ENCODE measurements at regions not wholly inside any gene's neighbourhood (a gene's known extent, or its start where the extent isn't known, plus 50 kb on each side); places are given as distances from the start of the nearest gene placed in this dataset.

DNA sequence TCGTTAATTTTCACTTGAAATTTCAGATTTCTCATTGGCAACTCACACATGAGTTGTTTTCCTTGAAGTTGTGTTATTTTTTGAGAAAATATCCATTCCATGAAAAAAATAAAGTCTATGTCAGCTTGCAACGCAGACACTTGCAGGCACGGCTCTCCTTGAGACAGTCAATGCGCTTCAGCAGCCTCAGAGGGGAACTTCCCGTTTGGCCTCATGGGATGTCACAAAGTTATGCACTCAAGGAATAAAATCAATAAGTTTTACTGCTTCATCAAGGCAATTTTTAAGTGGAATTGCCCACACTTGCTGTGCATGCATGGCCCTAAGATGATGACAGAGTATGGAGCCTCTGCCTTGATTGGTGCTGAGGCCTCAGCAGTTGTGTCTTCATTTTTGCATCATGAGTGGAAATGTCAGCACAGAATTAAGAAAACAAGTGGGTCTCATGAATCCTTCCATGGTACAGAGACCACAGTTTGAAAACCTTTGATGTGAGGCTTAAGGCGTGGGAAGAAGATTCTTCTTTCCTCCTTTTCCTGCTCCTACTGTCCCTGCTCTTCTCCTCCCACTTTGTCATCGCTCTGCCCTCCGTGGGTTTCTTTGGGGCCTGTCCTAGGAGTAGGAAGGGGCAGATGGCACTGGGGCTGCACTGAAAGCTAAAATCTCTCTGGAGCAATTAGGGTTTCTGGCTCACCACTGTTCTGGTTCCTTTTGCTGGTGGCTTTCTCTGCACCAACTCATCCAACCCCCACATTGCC, 509.0 kb upstream of the B3GAT1 start:
- no peak for FAIRE-seq

DNA sequence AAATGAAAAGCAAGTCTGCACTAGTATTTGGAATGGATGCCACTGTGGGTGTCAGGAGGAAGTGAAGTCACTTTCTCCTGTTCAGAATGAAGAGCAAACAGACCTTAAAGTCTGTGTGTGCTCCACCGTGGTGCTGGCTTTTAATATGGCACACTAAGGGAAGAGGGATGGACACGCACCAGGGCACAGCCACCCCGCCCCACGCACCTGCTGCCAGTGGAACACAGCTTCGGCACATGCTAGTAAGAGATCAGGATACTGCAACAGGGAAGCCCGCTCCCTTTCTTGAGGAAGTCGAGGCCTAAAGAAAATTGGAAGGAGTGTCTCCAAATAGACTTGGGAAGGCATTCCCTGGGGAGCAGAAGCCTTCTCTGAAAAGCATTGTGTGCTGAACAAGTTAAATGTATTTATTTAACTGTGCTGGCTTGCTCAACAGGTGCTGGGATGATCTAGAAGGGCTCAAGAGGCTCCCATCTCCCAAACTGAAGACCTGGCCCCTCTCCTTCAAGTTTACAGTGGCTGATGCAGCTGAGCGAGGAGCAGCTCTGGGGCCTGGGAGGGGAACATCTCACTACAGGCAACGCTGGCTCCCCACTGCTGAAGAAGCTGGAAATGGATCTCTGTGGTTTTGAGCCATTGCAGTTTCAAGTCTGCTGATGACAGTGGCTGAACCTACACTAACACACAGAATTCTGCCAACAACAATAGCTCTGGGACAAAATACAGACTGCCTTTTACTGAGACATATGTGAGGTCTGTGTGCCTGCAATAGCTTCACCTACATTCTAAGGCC, 504.6 kb upstream of the B3GAT1 start:
- Mint-ChIP-seq H3K4me3 (ENCODE audit: unreplicated experiment) (no peak overlapping the region), H3K27me3 (ENCODE audit: low read depth, unreplicated experiment) (peaks cover 43% of the 10 kb centered on the region), H3K4me1 (ENCODE audit: low read depth, unreplicated experiment) (no peaks in the 10 kb centered on the region), H3K9me3 (ENCODE audit: unreplicated experiment) (peaks cover 1% of the 10 kb centered on the region), H3K36me3 (ENCODE audit: low read depth, unreplicated experiment) (peaks cover 3% of the 10 kb centered on the region), H3K27ac (ENCODE audit: unreplicated experiment) (no peak overlapping the region)
- H3K9me3 ChIP-seq (ENCODE audit: insufficient read depth, low read depth, low read length), result no peaks in the 10 kb centered on the region
- no peak overlapping the region for H2AFZ ChIP-seq (ENCODE audit: low read depth, low read length)
- H4K20me1 ChIP-seq (ENCODE audit: insufficient read depth, low read length), result no peaks in the 10 kb centered on the region
- H3K4me1 ChIP-seq (ENCODE audit: insufficient read depth, low read length), result no peaks in the 10 kb centered on the region
- no peak overlapping the region for H3K4me2 ChIP-seq (ENCODE audit: low read length)
- no peaks in the 10 kb centered on the region for H3K79me2 ChIP-seq (ENCODE audit: insufficient read depth, low read length)
- FAIRE-seq (no peak), DNase-seq (ENCODE audit: low read depth) (no peak)
- no peak overlapping the region for H3K27ac ChIP-seq (ENCODE audit: low read depth, low read length)
- H3K27me3 ChIP-seq (ENCODE audit: insufficient read depth, low read length), result peaks cover 2% of the 10 kb centered on the region
- no peak for TF ChIP-seq EZH2 (IDR thresholded peaks at IDR 0.05; ENCODE audit: insufficient read depth, low read length)
- TF ChIP-seq, protein P1, sequence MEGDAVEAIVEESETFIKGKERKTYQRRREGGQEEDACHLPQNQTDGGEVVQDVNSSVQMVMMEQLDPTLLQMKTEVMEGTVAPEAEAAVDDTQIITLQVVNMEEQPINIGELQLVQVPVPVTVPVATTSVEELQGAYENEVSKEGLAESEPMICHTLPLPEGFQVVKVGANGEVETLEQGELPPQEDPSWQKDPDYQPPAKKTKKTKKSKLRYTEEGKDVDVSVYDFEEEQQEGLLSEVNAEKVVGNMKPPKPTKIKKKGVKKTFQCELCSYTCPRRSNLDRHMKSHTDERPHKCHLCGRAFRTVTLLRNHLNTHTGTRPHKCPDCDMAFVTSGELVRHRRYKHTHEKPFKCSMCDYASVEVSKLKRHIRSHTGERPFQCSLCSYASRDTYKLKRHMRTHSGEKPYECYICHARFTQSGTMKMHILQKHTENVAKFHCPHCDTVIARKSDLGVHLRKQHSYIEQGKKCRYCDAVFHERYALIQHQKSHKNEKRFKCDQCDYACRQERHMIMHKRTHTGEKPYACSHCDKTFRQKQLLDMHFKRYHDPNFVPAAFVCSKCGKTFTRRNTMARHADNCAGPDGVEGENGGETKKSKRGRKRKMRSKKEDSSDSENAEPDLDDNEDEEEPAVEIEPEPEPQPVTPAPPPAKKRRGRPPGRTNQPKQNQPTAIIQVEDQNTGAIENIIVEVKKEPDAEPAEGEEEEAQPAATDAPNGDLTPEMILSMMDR (IDR thresholded peaks at IDR 0.05; ENCODE audit: insufficient read depth, low read depth, low read length), result no peak
- no peak overlapping the region for H3K9ac ChIP-seq (ENCODE audit: low read length)
- H3K4me3 ChIP-seq (ENCODE audit: insufficient read depth, low read depth, low read length), result no peak overlapping the region
- no peaks in the 10 kb centered on the region for H3K36me3 ChIP-seq (ENCODE audit: insufficient read depth, low read length)

More for the DNA sequence above, 509.0 kb upstream of the B3GAT1 start:
- no peaks in the 10 kb centered on the region for H3K4me1 ChIP-seq (ENCODE audit: insufficient read depth, low read length)
- no peak overlapping the region for H3K4me3 ChIP-seq (ENCODE audit: insufficient read depth, low read depth, low read length)
- Mint-ChIP-seq H3K27ac (ENCODE audit: unreplicated experiment) (no peak overlapping the region), H3K36me3 (ENCODE audit: low read depth, unreplicated experiment) (no peaks in the 10 kb centered on the region), H3K4me3 (ENCODE audit: unreplicated experiment) (no peak overlapping the region), H3K27me3 (ENCODE audit: low read depth, unreplicated experiment) (peaks cover 25% of the 10 kb centered on the region), H3K9me3 (ENCODE audit: unreplicated experiment) (no peaks in the 10 kb centered on the region), H3K4me1 (ENCODE audit: low read depth, unreplicated experiment) (no peaks in the 10 kb centered on the region)
- no peak overlapping the region for H3K9ac ChIP-seq (ENCODE audit: low read length)
- H3K27ac ChIP-seq (ENCODE audit: low read depth, low read length), result no peak overlapping the region
- H2AFZ ChIP-seq (ENCODE audit: low read depth, low read length), result no peak overlapping the region
- DNase-seq (ENCODE audit: low read depth), result no peak
- H3K4me2 ChIP-seq (ENCODE audit: low read length), result no peak overlapping the region
- TF ChIP-seq, protein P1 (IDR thresholded peaks at IDR 0.05; ENCODE audit: insufficient read depth, low read depth, low read length), result no peak
- no peak for TF ChIP-seq EZH2 (IDR thresholded peaks at IDR 0.05; ENCODE audit: insufficient read depth, low read length)
- no peaks in the 10 kb centered on the region for H3K79me2 ChIP-seq (ENCODE audit: insufficient read depth, low read length)
- H4K20me1 ChIP-seq (ENCODE audit: insufficient read depth, low read length), result no peaks in the 10 kb centered on the region
- peaks cover 3% of the 10 kb centered on the region for H3K9me3 ChIP-seq (ENCODE audit: insufficient read depth, low read depth, low read length)
- H3K36me3 ChIP-seq (ENCODE audit: insufficient read depth, low read length), result no peaks in the 10 kb centered on the region
- peaks cover 2% of the 10 kb centered on the region for H3K27me3 ChIP-seq (ENCODE audit: insufficient read depth, low read length)

All from astrocyte (in vitro differentiated cells and primary cell).